Liver (tissue), 8 donors: ENCODE measurements at regions not wholly inside any gene's neighbourhood (a gene's known extent, or its start where the extent isn't known, plus 50 kb on each side); places are given as distances from the start of the nearest gene placed in this dataset.

Experiments used
- DNase-seq: peaks from one replicate; pipeline ENCODE4 v3.0.0-alpha.2; 2017; ENCODE audit warnings: low spot score
- H3K27ac ChIP-seq, 2 donors: one replicate each; pipeline ENCODE4 v1.7.0; 2013; ENCODE audit warnings: inconsistent platforms in 2 of 2, low read length in 2 of 2, control low read depth in 1 of 2, low read depth in 1 of 2, mild to moderate bottlenecking in 1 of 2
- H3K27me3 ChIP-seq, 4 donors: one replicate each; pipeline versions ENCODE4 v1.6.1 to v1.7.0; 2013; ENCODE audit warnings: low read length in 3 of 4, inconsistent platforms in 1 of 4, mild to moderate bottlenecking in 1 of 4, moderate library complexity in 1 of 4; ENCODE audit not compliant: control insufficient read depth in 4 of 4, insufficient read depth in 4 of 4
- H3K36me3 ChIP-seq, 4 donors: one replicate each; pipeline versions ENCODE4 v1.6.1 to v1.7.0; 2013; ENCODE audit warnings: low read length in 3 of 4, mild to moderate bottlenecking in 3 of 4, low read depth in 1 of 4, moderate library complexity in 1 of 4; ENCODE audit not compliant: control insufficient read depth in 4 of 4, insufficient read depth in 3 of 4
- H3K4me1 ChIP-seq, 4 donors: one replicate each; pipeline versions ENCODE4 v1.6.1 to v1.7.0; 2013; ENCODE audit warnings: low read length in 3 of 4, mild to moderate bottlenecking in 3 of 4, moderate library complexity in 1 of 4; ENCODE audit not compliant: control insufficient read depth in 4 of 4, insufficient read depth in 4 of 4
- H3K4me3 ChIP-seq, 3 donors: one replicate each; pipeline versions ENCODE4 v1.6.1 to v1.7.0; 2013; ENCODE audit warnings: low read length in 3 of 3, control low read depth in 1 of 3, low read depth in 1 of 3, mild to moderate bottlenecking in 1 of 3
- H3K9ac ChIP-seq, 2 donors: one replicate each; pipeline ENCODE4 v1.7.0; 2013; ENCODE audit warnings: low read length in 2 of 2, mild to moderate bottlenecking in 2 of 2, moderate library complexity in 2 of 2, control low read depth in 1 of 2, low read depth in 1 of 2
- H3K9me3 ChIP-seq, 4 donors: one replicate each; pipeline versions ENCODE4 v1.6.1 to v1.7.0; 2013; ENCODE audit warnings: low read length in 3 of 4; ENCODE audit not compliant: control insufficient read depth in 4 of 4
- ATF3 ChIP-seq: IDR thresholded peaks from 2 replicates; pipeline ENCODE4 v1.6.1; 2016; ENCODE audit warnings: antibody characterized with exemption
- EGR1 ChIP-seq, 2 donors: IDR thresholded peaks; 2 replicates each; pipeline ENCODE4 v1.6.1; 2016 to 2018; ENCODE audit warnings: antibody characterized with exemption in 2 of 2, low read depth in 2 of 2
- FOXA1 ChIP-seq: IDR thresholded peaks from 2 replicates; pipeline ENCODE4 v1.6.1; 2016; ENCODE audit warnings: antibody characterized with exemption
- FOXA2 ChIP-seq: IDR thresholded peaks from 2 replicates; pipeline ENCODE4 v1.6.1; 2016; ENCODE audit warnings: antibody characterized with exemption
- GABPA ChIP-seq, 2 donors: IDR thresholded peaks in 1 of 2; conservative IDR thresholded peaks in 1 of 2; 2 replicates each; pipeline ENCODE4 v1.6.1; 2016; ENCODE audit warnings: antibody characterized with exemption in 2 of 2, mild to moderate bottlenecking in 1 of 2, moderate library complexity in 1 of 2
- HNF4A ChIP-seq, 2 donors: conservative IDR thresholded peaks; 2 replicates each; pipeline ENCODE4 v1.6.1; 2016; ENCODE audit warnings: antibody characterized with exemption in 2 of 2, mild to moderate bottlenecking in 2 of 2
- HNF4G ChIP-seq: IDR thresholded peaks from 2 replicates; pipeline ENCODE4 v1.6.1; 2016; ENCODE audit warnings: antibody characterized with exemption
- MAX ChIP-seq: IDR thresholded peaks from 2 replicates; pipeline ENCODE4 v1.6.1; 2016; ENCODE audit warnings: antibody characterized with exemption
- NR2F2 ChIP-seq: IDR thresholded peaks from 2 replicates; pipeline ENCODE4 v1.6.1; 2016; ENCODE audit warnings: antibody characterized with exemption
- RAD21 ChIP-seq, 2 donors: IDR thresholded peaks; 2 replicates each; pipeline ENCODE4 v1.6.1; 2016; ENCODE audit warnings: antibody characterized with exemption in 2 of 2, mild to moderate bottlenecking in 2 of 2
- RXRA ChIP-seq, 2 donors: IDR thresholded peaks; 2 replicates each; pipeline ENCODE4 v1.6.1; 2017 to 2018; ENCODE audit warnings: antibody characterized with exemption in 2 of 2, mild to moderate bottlenecking in 1 of 2
- SP1 ChIP-seq: IDR thresholded peaks from 2 replicates; pipeline ENCODE4 v1.6.1; 2018; ENCODE audit warnings: antibody characterized with exemption, mild to moderate bottlenecking
- TAF1 ChIP-seq: conservative IDR thresholded peaks from 2 replicates; pipeline ENCODE4 v1.6.1; 2016; ENCODE audit warnings: antibody characterized with exemption, mild to moderate bottlenecking
- YY1 ChIP-seq: IDR thresholded peaks from 2 replicates; pipeline ENCODE4 v1.6.1; 2016; ENCODE audit warnings: antibody characterized with exemption, mild to moderate bottlenecking
- WGBS: extraction: QIAGEN DNeasy Blood & Tissue Kit; methylation state at CpG from one replicate; pipeline ENCODE4 v1.1.7; 2013; 5-methylcytosine and 5-hydroxymethylcytosine counted together
- TF ChIP-seq, protein P1 (sequence below): IDR thresholded peaks from 2 replicates; pipeline ENCODE4 v1.6.1; 2016; ENCODE audit warnings: antibody characterized with exemption, mild to moderate bottlenecking
- TF ChIP-seq, protein P2 (sequence below): IDR thresholded peaks from 2 replicates; pipeline ENCODE4 v1.6.1; 2016; ENCODE audit warnings: antibody characterized with exemption
- TF ChIP-seq, protein P3 (sequence below): fragments of 150-350 bp; IDR thresholded peaks from 2 replicates; pipeline ENCODE4 v1.5.1; 2017; ENCODE audit warnings: improper control_type of control experiment, low read depth, low read length; ENCODE audit not compliant: missing input control
- donor health status: healthy.
- donor health status: healthy.
- donor health status: healthy.
- donor health status: healthy.
- donor health status: healthy.

DNA sequence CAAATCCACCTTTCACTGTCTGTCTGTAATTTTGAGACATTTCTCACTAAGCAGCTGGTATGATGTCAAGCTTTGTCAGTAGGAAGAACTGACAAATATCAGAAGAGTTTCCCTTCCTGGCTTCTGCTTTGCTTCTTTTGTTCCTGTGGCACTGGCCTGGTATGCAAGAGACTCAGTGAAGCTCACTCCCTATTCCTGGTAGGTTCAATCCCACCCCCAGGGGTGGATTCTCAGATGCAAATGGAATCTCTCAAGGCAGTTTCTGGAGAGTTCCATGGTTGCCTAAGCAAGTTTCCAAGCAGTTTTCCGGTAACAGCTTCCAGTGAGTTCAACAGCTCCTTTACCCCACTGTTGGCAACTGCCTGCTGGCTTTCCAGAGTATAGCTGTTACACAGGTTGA is 683.4 kb downstream of the PTPRC start:
- Histone ChIP-seq H3K4me1 (no peaks in the 10 kb centered on the region), H3K9me3 (peaks cover 0 to 6% (median 0%) of the 10 kb centered on the region in 4 donors), H3K36me3 (no peaks in the 10 kb centered on the region), H3K27me3 (no peaks in the 10 kb centered on the region), H3K9ac (no peak overlapping the region), H3K4me3 (no peak overlapping the region), H3K27ac (no peak overlapping the region)
- 87% methylated on average over 1 of the region's 1 CpG for WGBS
- TF ChIP-seq YY1, result no peak
- TF ChIP-seq MAX, result no peak
- no peak for TF ChIP-seq RAD21 (IDR thresholded peaks at IDR 0.05)
- TF ChIP-seq, protein P1, sequence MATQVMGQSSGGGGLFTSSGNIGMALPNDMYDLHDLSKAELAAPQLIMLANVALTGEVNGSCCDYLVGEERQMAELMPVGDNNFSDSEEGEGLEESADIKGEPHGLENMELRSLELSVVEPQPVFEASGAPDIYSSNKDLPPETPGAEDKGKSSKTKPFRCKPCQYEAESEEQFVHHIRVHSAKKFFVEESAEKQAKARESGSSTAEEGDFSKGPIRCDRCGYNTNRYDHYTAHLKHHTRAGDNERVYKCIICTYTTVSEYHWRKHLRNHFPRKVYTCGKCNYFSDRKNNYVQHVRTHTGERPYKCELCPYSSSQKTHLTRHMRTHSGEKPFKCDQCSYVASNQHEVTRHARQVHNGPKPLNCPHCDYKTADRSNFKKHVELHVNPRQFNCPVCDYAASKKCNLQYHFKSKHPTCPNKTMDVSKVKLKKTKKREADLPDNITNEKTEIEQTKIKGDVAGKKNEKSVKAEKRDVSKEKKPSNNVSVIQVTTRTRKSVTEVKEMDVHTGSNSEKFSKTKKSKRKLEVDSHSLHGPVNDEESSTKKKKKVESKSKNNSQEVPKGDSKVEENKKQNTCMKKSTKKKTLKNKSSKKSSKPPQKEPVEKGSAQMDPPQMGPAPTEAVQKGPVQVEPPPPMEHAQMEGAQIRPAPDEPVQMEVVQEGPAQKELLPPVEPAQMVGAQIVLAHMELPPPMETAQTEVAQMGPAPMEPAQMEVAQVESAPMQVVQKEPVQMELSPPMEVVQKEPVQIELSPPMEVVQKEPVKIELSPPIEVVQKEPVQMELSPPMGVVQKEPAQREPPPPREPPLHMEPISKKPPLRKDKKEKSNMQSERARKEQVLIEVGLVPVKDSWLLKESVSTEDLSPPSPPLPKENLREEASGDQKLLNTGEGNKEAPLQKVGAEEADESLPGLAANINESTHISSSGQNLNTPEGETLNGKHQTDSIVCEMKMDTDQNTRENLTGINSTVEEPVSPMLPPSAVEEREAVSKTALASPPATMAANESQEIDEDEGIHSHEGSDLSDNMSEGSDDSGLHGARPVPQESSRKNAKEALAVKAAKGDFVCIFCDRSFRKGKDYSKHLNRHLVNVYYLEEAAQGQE, result no peak
- TF ChIP-seq FOXA1, result no peak
- no peak for TF ChIP-seq HNF4G
- no peak for TF ChIP-seq HNF4A (conservative IDR thresholded peaks at IDR 0.05)
- TF ChIP-seq GABPA (IDR thresholded peaks at IDR 0.05 in 1 of 2, conservative IDR thresholded peaks at IDR 0.05 in 1 of 2), result no peak
- TF ChIP-seq, protein P2, sequence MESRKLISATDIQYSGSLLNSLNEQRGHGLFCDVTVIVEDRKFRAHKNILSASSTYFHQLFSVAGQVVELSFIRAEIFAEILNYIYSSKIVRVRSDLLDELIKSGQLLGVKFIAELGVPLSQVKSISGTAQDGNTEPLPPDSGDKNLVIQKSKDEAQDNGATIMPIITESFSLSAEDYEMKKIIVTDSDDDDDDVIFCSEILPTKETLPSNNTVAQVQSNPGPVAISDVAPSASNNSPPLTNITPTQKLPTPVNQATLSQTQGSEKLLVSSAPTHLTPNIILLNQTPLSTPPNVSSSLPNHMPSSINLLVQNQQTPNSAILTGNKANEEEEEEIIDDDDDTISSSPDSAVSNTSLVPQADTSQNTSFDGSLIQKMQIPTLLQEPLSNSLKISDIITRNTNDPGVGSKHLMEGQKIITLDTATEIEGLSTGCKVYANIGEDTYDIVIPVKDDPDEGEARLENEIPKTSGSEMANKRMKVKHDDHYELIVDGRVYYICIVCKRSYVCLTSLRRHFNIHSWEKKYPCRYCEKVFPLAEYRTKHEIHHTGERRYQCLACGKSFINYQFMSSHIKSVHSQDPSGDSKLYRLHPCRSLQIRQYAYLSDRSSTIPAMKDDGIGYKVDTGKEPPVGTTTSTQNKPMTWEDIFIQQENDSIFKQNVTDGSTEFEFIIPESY, result no peak
- TF ChIP-seq, protein P3, sequence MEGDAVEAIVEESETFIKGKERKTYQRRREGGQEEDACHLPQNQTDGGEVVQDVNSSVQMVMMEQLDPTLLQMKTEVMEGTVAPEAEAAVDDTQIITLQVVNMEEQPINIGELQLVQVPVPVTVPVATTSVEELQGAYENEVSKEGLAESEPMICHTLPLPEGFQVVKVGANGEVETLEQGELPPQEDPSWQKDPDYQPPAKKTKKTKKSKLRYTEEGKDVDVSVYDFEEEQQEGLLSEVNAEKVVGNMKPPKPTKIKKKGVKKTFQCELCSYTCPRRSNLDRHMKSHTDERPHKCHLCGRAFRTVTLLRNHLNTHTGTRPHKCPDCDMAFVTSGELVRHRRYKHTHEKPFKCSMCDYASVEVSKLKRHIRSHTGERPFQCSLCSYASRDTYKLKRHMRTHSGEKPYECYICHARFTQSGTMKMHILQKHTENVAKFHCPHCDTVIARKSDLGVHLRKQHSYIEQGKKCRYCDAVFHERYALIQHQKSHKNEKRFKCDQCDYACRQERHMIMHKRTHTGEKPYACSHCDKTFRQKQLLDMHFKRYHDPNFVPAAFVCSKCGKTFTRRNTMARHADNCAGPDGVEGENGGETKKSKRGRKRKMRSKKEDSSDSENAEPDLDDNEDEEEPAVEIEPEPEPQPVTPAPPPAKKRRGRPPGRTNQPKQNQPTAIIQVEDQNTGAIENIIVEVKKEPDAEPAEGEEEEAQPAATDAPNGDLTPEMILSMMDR, result no peak
- no peak for TF ChIP-seq FOXA2
- TF ChIP-seq NR2F2, result no peak
- DNase-seq, result no peak

DNA sequence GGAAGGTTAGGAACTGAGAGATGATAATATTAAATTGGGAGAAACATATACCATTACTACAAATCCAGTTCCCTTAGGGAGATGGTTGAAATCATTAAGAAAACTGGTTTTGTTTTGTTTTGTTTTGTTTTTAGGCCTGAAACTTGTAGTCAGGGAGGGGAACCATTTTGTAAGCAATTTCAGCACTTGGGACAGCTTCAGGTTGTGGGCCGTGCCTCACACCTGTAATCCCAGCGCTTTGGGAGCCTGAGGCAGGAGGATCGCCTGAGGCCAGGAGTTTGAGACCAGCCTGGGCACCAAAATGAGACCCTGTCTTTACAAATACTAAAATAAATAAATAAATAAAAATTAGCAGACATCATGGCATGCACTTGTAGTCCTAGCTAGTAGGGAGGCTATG is 694.3 kb upstream of the NR5A2 start:
- WGBS, result 92% methylated on average over 3 of the region's 3 CpGs
- Histone ChIP-seq H3K4me1 (no peaks in the 10 kb centered on the region), H3K27me3 (no peaks in the 10 kb centered on the region), H3K9me3 (no peaks in the 10 kb centered on the region), H3K36me3 (no peaks in the 10 kb centered on the region), H3K9ac (no peak overlapping the region), H3K4me3 (no peak overlapping the region), H3K27ac (no peak overlapping the region)
- DNase-seq, result no peak
- TF ChIP-seq EGR1 (IDR thresholded peaks at IDR 0.05; ENCODE audit: low read depth in 2 of 2) (no peak), HNF4G (no peak), TAF1 (no peak), GABPA (IDR thresholded peaks at IDR 0.05 in 1 of 2, conservative IDR thresholded peaks at IDR 0.05 in 1 of 2) (no peak), RAD21 (IDR thresholded peaks at IDR 0.05) (no peak), RXRA (IDR thresholded peaks at IDR 0.05) (no peak), NR2F2 (no peak), ATF3 (no peak), FOXA1 (no peak), FOXA2 (no peak), SP1 (no peak), YY1 (no peak)
- TF ChIP-seq, protein P3, result no peak
- TF ChIP-seq, protein P1, result no peak
